ENCODE measurements at regions not wholly inside any gene's neighbourhood (a gene's known extent, or its start where the extent isn't known, plus 50 kb on each side); places are given as distances from the start of the nearest gene placed in this dataset.
A peak's percentile ranks its signal among the peaks of the same experiment; 100 is the strongest.

DNA sequence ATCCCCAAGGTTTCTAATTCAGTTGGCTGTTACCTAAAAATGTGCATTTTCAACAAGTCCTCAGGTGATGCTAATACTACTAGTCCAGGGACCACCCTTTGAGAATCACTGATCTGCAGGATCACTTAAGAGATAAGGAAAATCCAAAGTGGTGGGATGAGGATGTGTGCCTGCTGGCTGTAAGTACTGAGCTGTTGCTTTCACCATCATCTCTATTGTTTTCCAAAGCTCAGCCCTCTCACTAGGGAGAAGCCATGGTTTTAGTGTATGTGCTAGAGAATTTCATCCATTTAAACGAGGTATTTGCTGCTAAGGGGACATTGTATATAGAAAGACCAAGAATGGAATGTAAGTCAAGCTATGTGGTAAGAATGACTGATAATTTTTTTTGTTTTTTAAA, 202.3 kb downstream of the KIF21A start:
- no peaks in the 10 kb centered on the region for H3K36me3 ChIP-seq (replicated peaks; ENCODE audit: control insufficient read depth, insufficient read depth, low read length)
- no peaks in the 10 kb centered on the region for H3K27me3 ChIP-seq (ENCODE audit: control insufficient read depth, insufficient read depth, low read length)
- no peak overlapping the region for H3K4me3 ChIP-seq (ENCODE audit: insufficient read depth, low read depth, low read length)
- peak; percentile 1 for DNase-seq

- Histone ChIP-seq H3K4me3 (ENCODE audit: insufficient read depth, low read depth, low read length) (no peak overlapping the region), H3K36me3 (replicated peaks; ENCODE audit: control insufficient read depth, insufficient read depth, low read length) (no peaks in the 10 kb centered on the region), H3K27me3 (ENCODE audit: control insufficient read depth, insufficient read depth, low read length) (no peaks in the 10 kb centered on the region)
- no peak for DNase-seq
Observed at GRCh38 chr12:39239490-39240486, 203.1 kb downstream of the KIF21A start.

- Histone ChIP-seq H3K4me3 (ENCODE audit: insufficient read depth, low read depth, low read length) (no peak overlapping the region), H3K27me3 (ENCODE audit: control insufficient read depth, insufficient read depth, low read length) (no peaks in the 10 kb centered on the region)
- no peak for DNase-seq
Observed at GRCh38 chr12:39237004-39237403, 205.9 kb downstream of the KIF21A start.

GRCh38 chr12:39235990-39236767, 206.7 kb downstream of the KIF21A start:
- no peaks in the 10 kb centered on the region for H3K27me3 ChIP-seq (ENCODE audit: control insufficient read depth, insufficient read depth, low read length)
- H3K36me3 ChIP-seq (replicated peaks; ENCODE audit: control insufficient read depth, insufficient read depth, low read length): no peaks in the 10 kb centered on the region
- no peak for DNase-seq
- H3K4me3 ChIP-seq (ENCODE audit: insufficient read depth, low read depth, low read length): no peak overlapping the region

More at GRCh38 chr12:39237004-39237403, 205.9 kb downstream of the KIF21A start:
- no peaks in the 10 kb centered on the region for H3K36me3 ChIP-seq (replicated peaks; ENCODE audit: control insufficient read depth, insufficient read depth, low read length)

- DNase-seq: no peak
Observed at GRCh38 chr12:39230086-39230485, 212.8 kb downstream of the KIF21A start.

GRCh38 chr12:39227218-39227617, 215.7 kb downstream of the KIF21A start:
- Histone ChIP-seq H3K4me3 (ENCODE audit: insufficient read depth, low read depth, low read length) (no peak overlapping the region), H3K27me3 (ENCODE audit: control insufficient read depth, insufficient read depth, low read length) (no peaks in the 10 kb centered on the region), H3K36me3 (replicated peaks; ENCODE audit: control insufficient read depth, insufficient read depth, low read length) (no peaks in the 10 kb centered on the region)
- no peak for DNase-seq

More at GRCh38 chr12:39230086-39230485, 212.8 kb downstream of the KIF21A start:
- H3K4me3 ChIP-seq (ENCODE audit: insufficient read depth, low read depth, low read length): no peak overlapping the region
- H3K36me3 ChIP-seq (replicated peaks; ENCODE audit: control insufficient read depth, insufficient read depth, low read length): no peaks in the 10 kb centered on the region
- H3K27me3 ChIP-seq (ENCODE audit: control insufficient read depth, insufficient read depth, low read length): no peaks in the 10 kb centered on the region

GRCh38 chr12:39224971-39225370, 217.9 kb downstream of the KIF21A start:
- DNase-seq: no peak
- Histone ChIP-seq H3K27me3 (ENCODE audit: control insufficient read depth, insufficient read depth, low read length) (no peaks in the 10 kb centered on the region), H3K36me3 (replicated peaks; ENCODE audit: control insufficient read depth, insufficient read depth, low read length) (no peaks in the 10 kb centered on the region), H3K4me3 (ENCODE audit: insufficient read depth, low read depth, low read length) (no peak overlapping the region)

- no peak for DNase-seq
- no peaks in the 10 kb centered on the region for H3K27me3 ChIP-seq (ENCODE audit: control insufficient read depth, insufficient read depth, low read length)
- no peaks in the 10 kb centered on the region for H3K36me3 ChIP-seq (replicated peaks; ENCODE audit: control insufficient read depth, insufficient read depth, low read length)
- H3K4me3 ChIP-seq (ENCODE audit: insufficient read depth, low read depth, low read length): no peak overlapping the region
Observed at GRCh38 chr12:39205969-39206368, 237.0 kb downstream of the KIF21A start.

DNA sequence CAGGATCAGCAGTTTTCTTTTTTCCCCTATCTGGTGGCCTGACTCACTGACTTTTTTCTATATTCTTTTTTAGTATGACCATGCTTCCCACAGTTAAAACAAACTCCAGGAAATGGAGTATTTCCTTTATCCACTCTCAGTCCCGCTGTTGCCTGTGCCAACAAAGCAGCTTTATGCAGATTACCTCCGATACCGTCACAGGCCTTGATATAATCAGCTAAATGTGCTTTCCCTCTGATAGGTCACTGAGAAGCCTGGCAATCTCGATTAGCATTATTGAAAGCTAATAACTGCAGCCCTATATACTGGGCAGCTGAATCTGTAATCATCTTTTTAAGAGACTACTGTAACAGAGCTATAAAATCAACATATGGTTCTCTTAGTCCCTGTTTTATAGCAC, 243.6 kb downstream of the KIF21A start:
- DNase-seq: no peak
- Histone ChIP-seq H3K36me3 (replicated peaks; ENCODE audit: control insufficient read depth, insufficient read depth, low read length) (no peaks in the 10 kb centered on the region), H3K27me3 (ENCODE audit: control insufficient read depth, insufficient read depth, low read length) (no peaks in the 10 kb centered on the region), H3K4me3 (ENCODE audit: insufficient read depth, low read depth, low read length) (no peak overlapping the region)

DNA sequence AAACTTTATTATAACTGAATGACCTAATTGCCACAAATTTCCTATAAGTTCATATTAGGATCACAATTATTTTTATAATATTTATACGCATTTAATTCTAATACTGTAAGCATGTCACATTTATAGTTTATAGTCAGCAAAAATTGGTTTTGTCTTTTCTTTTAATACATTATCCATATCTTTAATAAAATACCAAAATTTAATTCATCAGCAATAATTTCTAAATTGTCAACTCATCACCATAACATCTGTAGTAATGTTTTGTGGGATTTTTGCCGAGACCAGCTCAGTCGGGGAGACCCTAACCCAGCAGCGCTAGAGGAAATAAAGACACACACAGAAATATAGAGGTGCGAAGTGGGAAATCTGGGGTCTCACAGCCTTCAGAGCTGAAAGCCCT, 254.2 kb downstream of the KIF21A start:
- no peaks in the 10 kb centered on the region for H3K36me3 ChIP-seq (replicated peaks; ENCODE audit: control insufficient read depth, insufficient read depth, low read length)
- no peaks in the 10 kb centered on the region for H3K27me3 ChIP-seq (ENCODE audit: control insufficient read depth, insufficient read depth, low read length)
- H3K4me3 ChIP-seq (ENCODE audit: insufficient read depth, low read depth, low read length): no peak overlapping the region
- no peak for DNase-seq

DNA sequence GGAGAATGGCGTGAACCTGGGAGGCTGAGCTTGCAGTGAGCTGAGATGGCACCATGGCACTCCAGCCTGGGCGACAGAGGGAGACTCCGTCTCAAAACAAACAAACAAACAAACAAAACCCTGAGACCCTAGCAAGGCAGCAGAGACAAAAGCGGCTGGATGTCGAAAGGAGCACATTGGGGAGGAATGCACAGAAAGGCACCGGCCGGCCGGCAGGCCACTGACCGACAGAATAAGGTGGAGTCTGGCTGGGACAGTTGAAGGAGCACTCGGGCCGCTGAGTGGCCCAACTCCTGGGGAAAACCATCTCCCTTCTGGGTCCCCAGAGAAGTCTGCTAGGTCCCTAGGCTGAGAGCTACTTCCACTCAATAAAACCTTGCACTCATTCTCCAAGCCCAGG, 256.2 kb downstream of the KIF21A start:
- no peak for DNase-seq
- Histone ChIP-seq H3K36me3 (replicated peaks; ENCODE audit: control insufficient read depth, insufficient read depth, low read length) (no peaks in the 10 kb centered on the region), H3K4me3 (ENCODE audit: insufficient read depth, low read depth, low read length) (no peak overlapping the region), H3K27me3 (ENCODE audit: control insufficient read depth, insufficient read depth, low read length) (no peaks in the 10 kb centered on the region)

DNA sequence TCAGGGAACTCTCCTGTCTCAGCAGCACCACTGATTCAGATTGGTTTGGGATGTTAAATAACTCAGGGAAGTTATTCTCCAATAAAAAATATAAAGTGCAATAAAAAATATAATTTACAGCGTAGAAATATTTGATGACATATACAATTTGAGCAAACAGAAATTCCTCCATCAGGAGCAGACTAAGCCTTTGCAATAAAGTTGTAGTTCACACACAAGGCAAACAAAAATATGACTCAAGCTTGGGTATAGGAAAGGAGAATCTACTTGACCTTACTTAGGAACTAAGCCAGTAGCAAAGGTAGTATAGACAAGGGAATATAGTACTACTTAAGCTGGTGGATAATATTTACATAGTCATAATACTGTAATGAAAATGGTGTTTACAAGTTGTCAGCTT, 264.1 kb downstream of the KIF21A start:
- H3K27me3 ChIP-seq (ENCODE audit: control insufficient read depth, insufficient read depth, low read length): no peaks in the 10 kb centered on the region
- H3K4me3 ChIP-seq (ENCODE audit: insufficient read depth, low read depth, low read length): no peak overlapping the region
- DNase-seq: no peak
- no peaks in the 10 kb centered on the region for H3K36me3 ChIP-seq (replicated peaks; ENCODE audit: control insufficient read depth, insufficient read depth, low read length)

DNA sequence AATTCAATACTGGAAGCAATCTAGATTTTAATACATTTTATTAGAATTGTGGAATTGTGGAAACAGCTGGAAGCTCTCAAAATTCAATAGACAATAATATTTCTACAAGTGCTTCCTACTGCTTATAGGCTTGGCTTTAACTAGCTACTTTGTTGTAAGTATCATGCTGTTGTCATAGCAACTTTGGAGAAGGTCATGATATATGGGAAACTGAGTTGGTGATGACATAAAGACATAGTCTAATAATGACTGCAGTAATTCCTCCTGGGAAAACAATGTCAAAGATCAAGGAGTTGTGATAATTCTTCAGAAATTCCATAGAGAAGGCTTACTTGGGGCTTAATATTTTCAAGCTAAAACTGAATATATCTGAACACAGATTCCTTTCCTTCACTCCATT, 266.6 kb downstream of the KIF21A start:
- DNase-seq: no peak
- Histone ChIP-seq H3K27me3 (ENCODE audit: control insufficient read depth, insufficient read depth, low read length) (no peaks in the 10 kb centered on the region), H3K4me3 (ENCODE audit: insufficient read depth, low read depth, low read length) (no peak overlapping the region), H3K36me3 (replicated peaks; ENCODE audit: control insufficient read depth, insufficient read depth, low read length) (no peaks in the 10 kb centered on the region)

DNA sequence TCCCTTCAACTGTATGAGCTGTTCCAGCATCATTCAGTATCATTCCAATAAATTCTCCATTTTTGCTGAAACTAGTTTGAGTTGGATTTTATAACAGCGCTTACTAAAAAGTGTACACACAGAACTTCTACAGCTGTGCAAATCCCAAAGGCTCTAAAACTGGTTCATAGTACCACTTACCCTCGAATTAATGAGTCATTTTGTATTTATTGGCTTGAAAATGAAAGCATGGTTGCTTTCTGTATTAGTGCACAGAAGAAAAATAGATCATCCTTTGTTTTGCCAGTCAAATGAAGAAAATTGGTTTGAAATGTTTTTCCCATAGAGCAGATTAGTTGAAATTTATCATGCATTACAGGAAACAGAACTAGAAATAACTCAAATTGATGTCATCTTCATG, 268.3 kb upstream of the CPNE8 start:
- no peaks in the 10 kb centered on the region for H3K27me3 ChIP-seq (ENCODE audit: control insufficient read depth, insufficient read depth, low read length)
- H3K36me3 ChIP-seq (replicated peaks; ENCODE audit: control insufficient read depth, insufficient read depth, low read length): no peaks in the 10 kb centered on the region

GRCh38 chr12:39165338-39165737, 259.9 kb upstream of the CPNE8 start:
- no peaks in the 10 kb centered on the region for H3K36me3 ChIP-seq (replicated peaks; ENCODE audit: control insufficient read depth, insufficient read depth, low read length)
- H3K4me3 ChIP-seq (ENCODE audit: insufficient read depth, low read depth, low read length): no peak overlapping the region
- no peak for DNase-seq
- H3K27me3 ChIP-seq (ENCODE audit: control insufficient read depth, insufficient read depth, low read length): no peaks in the 10 kb centered on the region

More for the DNA sequence above, 268.3 kb upstream of the CPNE8 start:
- no peak overlapping the region for H3K4me3 ChIP-seq (ENCODE audit: insufficient read depth, low read depth, low read length)
- DNase-seq: no peak
